CD8-positive, alpha-beta memory T cell (primary cell): ENCODE measurements at regions not wholly inside any gene's neighbourhood (a gene's known extent, or its start where the extent isn't known, plus 50 kb on each side); places are given as distances from the start of the nearest gene placed in this dataset.

ENCODE experiments used
- CTCF ChIA-PET: fragments of 350-600 bp; sonication (Branson Sonifier 250); formaldehyde crosslinking; loops from one replicate; lab custom pipeline; 2021; ENCODE audit warnings: antibody characterized with exemption; lab: Charles Lee
- POLR2A ChIA-PET: fragments of 350-600 bp; sonication (Branson Sonifier 250); formaldehyde crosslinking; loops from one replicate; lab custom pipeline; 2021; ENCODE audit warnings: antibody characterized with exemption; lab: Charles Lee
- DNase-seq, 5 donors: peaks; one replicate each; pipeline versions ENCODE4 v3.0.0 to v3.0.0-alpha.2; 2020 to 2022; ENCODE audit warnings: mixed read lengths in 1 of 5
- H3K27ac ChIP-seq: one replicate; pipeline ENCODE4 v1.7.0; 2013; ENCODE audit warnings: low read depth, mild to moderate bottlenecking, low read length, moderate library complexity
- H3K27me3 ChIP-seq: 2 replicates; pipeline ENCODE4 v1.7.0; 2013; ENCODE audit warnings: low read length, mild to moderate bottlenecking; ENCODE audit not compliant: insufficient read depth, poor library complexity, severe bottlenecking
- H3K36me3 ChIP-seq: 2 replicates; pipeline ENCODE4 v1.7.0; 2013; ENCODE audit warnings: mild to moderate bottlenecking, low read length, moderate library complexity; ENCODE audit not compliant: insufficient read depth
- H3K4me1 ChIP-seq: 2 replicates; pipeline ENCODE4 v1.7.0; 2013; ENCODE audit warnings: mild to moderate bottlenecking, low read length, moderate library complexity; ENCODE audit not compliant: insufficient read depth
- H3K4me3 ChIP-seq: 2 replicates; pipeline ENCODE4 v1.7.0; 2013; ENCODE audit warnings: mild to moderate bottlenecking, low read length
- H3K9me3 ChIP-seq: 2 replicates; pipeline ENCODE4 v1.7.0; 2013; ENCODE audit warnings: mild to moderate bottlenecking, low read length
- H3K27ac Mint-ChIP-seq, 8 donors: one replicate each; pipeline ENCODE4 v1.8.0; 2020 to 2021; ENCODE audit warnings: mixed read lengths in 8 of 8, mild to moderate bottlenecking in 6 of 8, inconsistent platforms in 3 of 8, moderate library complexity in 3 of 8
- H3K27me3 Mint-ChIP-seq, 2 donors: one replicate each; pipeline ENCODE4 v1.8.0; 2020 to 2021; ENCODE audit warnings: mixed read lengths in 2 of 2, mild to moderate bottlenecking in 1 of 2, moderate library complexity in 1 of 2
- H3K36me3 Mint-ChIP-seq, 3 donors: one replicate each; pipeline ENCODE4 v1.8.0; 2020 to 2021; ENCODE audit warnings: mixed read lengths in 3 of 3, inconsistent platforms in 1 of 3, mild to moderate bottlenecking in 1 of 3
- H3K4me1 Mint-ChIP-seq, 3 donors: one replicate each; pipeline ENCODE4 v1.8.0; 2020 to 2021; ENCODE audit warnings: mixed read lengths in 3 of 3, inconsistent platforms in 1 of 3, mild to moderate bottlenecking in 1 of 3
- H3K4me3 Mint-ChIP-seq, 7 donors: one replicate each; pipeline ENCODE4 v1.8.0; 2020 to 2021; ENCODE audit warnings: mixed read lengths in 7 of 7, mild to moderate bottlenecking in 6 of 7, moderate library complexity in 4 of 7, inconsistent platforms in 2 of 7
- H3K9me3 Mint-ChIP-seq, 5 donors: one replicate each; pipeline ENCODE4 v1.8.0; 2020 to 2022; ENCODE audit warnings: mixed read lengths in 5 of 5, mild to moderate bottlenecking in 3 of 5, moderate library complexity in 2 of 5, inconsistent platforms in 1 of 5

DNA sequence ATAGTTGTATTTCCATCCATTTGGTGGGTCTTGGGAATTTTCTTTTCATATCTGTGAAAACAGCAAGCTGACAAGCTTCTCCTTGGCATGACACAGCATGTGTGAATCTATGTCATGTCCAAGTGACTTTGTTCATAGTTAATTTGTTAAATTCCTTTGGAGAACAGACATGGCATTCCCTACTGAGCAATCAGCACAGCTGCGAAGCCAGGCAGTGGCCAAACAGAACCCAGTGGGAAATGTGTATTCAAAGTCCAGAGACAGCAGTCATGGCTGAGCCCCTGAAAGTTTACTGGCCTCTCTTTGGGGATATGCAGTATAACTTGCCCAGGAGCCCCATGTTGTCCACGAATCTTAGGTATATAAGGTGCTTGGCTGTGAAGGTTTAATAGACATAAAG, 474.7 kb downstream of the NKX6-1 start:
- Mint-ChIP-seq H3K4me3 (no peak overlapping the region), H3K27me3 (no peaks in the 10 kb centered on the region), H3K27ac (no peak overlapping the region), H3K36me3 (no peaks in the 10 kb centered on the region), H3K4me1 (no peaks in the 10 kb centered on the region), H3K9me3 (peaks cover 0 to 6% (median 1%) of the 10 kb centered on the region in 5 donors)
- Histone ChIP-seq H3K9me3 (no peaks in the 10 kb centered on the region), H3K27me3 (no peaks in the 10 kb centered on the region), H3K27ac (no peak overlapping the region), H3K4me1 (no peaks in the 10 kb centered on the region), H3K4me3 (no peak overlapping the region), H3K36me3 (no peaks in the 10 kb centered on the region)
- CTCF ChIA-PET: no interaction called here
- POLR2A ChIA-PET: no interaction called here
- DNase-seq: no peak

DNA sequence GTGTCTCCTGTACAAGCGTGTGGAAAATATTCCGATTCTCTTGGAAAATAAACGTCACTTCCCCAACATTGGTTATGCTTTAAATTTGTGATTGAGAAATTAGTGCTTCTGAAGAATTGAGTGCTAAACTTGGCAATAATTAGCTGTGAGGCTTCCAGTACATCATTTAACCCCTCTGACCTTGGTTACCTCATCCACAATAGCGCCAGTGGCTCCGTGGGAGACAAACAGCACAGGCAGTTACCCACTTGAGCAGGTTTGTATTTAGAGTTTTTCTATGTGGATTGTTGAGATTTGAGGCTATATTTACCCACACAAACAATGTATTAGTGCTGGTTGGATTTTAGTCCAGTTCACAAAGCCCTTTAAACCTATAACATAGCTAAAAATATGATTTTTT, 476.5 kb downstream of the NKX6-1 start:
- no peaks in the 10 kb centered on the region for H3K9me3 ChIP-seq
- peaks cover 0 to 9% (median 1%) of the 10 kb centered on the region in 5 donors for H3K9me3 Mint-ChIP-seq
- no peak overlapping the region for H3K27ac ChIP-seq
- ChIA-PET POLR2A (no interaction called here), CTCF (no interaction called here)
- no peaks in the 10 kb centered on the region for H3K27me3 Mint-ChIP-seq
- H3K27ac Mint-ChIP-seq: no peak overlapping the region
- no peak overlapping the region for H3K4me3 Mint-ChIP-seq
- H3K4me3 ChIP-seq: no peak overlapping the region
- no peaks in the 10 kb centered on the region for H3K36me3 ChIP-seq
- no peak for DNase-seq
- H3K36me3 Mint-ChIP-seq: no peaks in the 10 kb centered on the region
- no peaks in the 10 kb centered on the region for H3K4me1 Mint-ChIP-seq
- H3K27me3 ChIP-seq: no peaks in the 10 kb centered on the region
- no peaks in the 10 kb centered on the region for H3K4me1 ChIP-seq

DNA sequence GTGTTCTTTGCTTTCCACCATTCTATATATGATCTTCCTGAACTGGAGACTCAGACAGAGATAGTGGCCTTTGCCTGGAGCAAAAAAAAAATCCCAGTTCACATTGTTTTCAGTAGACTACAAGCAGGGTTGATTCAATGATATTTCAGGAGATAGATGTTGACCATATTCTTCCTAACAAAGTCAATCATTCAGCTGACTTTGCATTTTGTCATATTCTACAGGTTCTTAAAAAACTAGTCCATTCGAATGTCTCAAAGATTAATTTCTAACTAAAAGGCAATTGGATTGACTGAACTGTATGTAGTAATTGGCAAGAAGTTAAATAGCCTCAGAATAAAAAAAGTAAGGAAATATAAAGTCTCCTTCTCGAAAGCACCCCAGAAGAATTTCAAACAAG, 479.5 kb downstream of the NKX6-1 start:
- Histone ChIP-seq H3K36me3 (no peaks in the 10 kb centered on the region), H3K27me3 (no peaks in the 10 kb centered on the region), H3K27ac (no peak overlapping the region), H3K4me3 (no peak overlapping the region), H3K9me3 (no peaks in the 10 kb centered on the region), H3K4me1 (no peaks in the 10 kb centered on the region)
- Mint-ChIP-seq H3K9me3 (peaks cover 0 to 7% (median 0%) of the 10 kb centered on the region in 5 donors), H3K36me3 (no peaks in the 10 kb centered on the region), H3K4me3 (no peak overlapping the region), H3K27ac (no peak overlapping the region), H3K4me1 (no peaks in the 10 kb centered on the region), H3K27me3 (no peaks in the 10 kb centered on the region)
- no peak for DNase-seq
- ChIA-PET CTCF (no interaction called here), POLR2A (no interaction called here)

DNA sequence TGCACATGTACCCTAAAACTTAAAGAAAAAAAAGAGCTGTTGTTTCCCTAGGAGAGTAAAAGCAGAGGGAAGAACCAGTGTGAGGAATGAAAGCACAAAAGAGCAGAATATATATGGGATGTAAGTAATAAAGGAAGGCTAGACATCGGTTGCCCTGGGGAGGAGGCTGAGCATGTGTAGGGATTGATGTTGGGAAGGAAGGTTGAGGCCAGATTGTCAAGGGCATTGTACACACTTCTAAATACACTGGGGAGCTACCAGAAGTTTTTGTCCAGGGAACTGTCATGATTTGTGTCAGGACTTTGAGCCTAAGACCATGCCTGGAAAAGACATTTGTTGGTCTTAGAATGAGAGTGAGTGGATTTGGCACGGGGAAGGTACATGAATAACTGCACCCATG, 467.1 kb downstream of the GPAT3 start:
- Histone ChIP-seq H3K9me3 (no peaks in the 10 kb centered on the region), H3K27me3 (no peaks in the 10 kb centered on the region), H3K36me3 (no peaks in the 10 kb centered on the region), H3K27ac (no peak overlapping the region), H3K4me3 (no peak overlapping the region), H3K4me1 (no peaks in the 10 kb centered on the region)
- Mint-ChIP-seq H3K4me1 (no peaks in the 10 kb centered on the region), H3K9me3 (peaks cover 0 to 4% (median 2%) of the 10 kb centered on the region in 5 donors), H3K36me3 (no peaks in the 10 kb centered on the region), H3K27ac (no peak overlapping the region), H3K27me3 (no peaks in the 10 kb centered on the region), H3K4me3 (no peak overlapping the region)
- POLR2A ChIA-PET: no interaction called here
- CTCF ChIA-PET: no interaction called here
- no peak for DNase-seq

DNA sequence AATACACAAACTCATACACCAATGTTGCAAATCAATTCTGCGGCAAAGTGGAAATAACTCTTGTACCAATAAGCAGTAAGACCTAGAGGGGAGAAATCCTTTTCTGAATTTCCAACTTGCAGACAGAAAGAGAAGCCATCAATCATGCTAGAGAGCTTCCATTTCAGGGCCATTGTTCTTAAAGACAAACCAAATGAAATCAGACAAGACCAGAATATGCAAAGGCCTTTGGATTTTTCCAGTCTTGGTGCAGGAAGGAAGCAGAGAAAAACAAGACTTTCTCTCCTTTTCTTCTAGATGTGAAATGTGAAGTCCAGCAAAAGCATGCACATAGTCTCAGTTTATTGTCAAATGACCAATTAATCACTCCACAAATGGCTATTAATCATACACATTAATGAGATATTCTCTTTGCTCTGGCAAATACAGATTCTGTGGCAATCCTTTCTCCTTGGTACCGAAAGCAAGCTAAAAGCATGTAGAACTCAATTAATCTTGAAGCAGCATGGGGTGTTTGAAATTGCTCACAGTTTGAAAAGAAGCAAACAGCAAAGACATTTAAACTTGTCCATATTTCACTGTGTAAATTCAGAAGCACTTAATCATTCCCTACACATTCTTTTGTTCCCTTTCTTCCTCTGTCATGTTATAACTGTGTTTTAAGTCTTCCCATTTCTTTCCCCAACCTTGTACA, 466.1 kb downstream of the GPAT3 start:
- H3K36me3 ChIP-seq: no peaks in the 10 kb centered on the region
- no peaks in the 10 kb centered on the region for H3K36me3 Mint-ChIP-seq
- H3K4me3 Mint-ChIP-seq: no peak overlapping the region
- no peak overlapping the region for H3K4me3 ChIP-seq
- no peaks in the 10 kb centered on the region for H3K4me1 ChIP-seq
- H3K9me3 Mint-ChIP-seq: peaks cover 0 to 3% (median 2%) of the 10 kb centered on the region in 5 donors
- no peaks in the 10 kb centered on the region for H3K27me3 ChIP-seq
- ChIA-PET POLR2A (no interaction called here), CTCF (no interaction called here)
- H3K4me1 Mint-ChIP-seq: no peaks in the 10 kb centered on the region
- H3K27ac Mint-ChIP-seq: no peak overlapping the region
- no peaks in the 10 kb centered on the region for H3K27me3 Mint-ChIP-seq
- H3K27ac ChIP-seq: no peak overlapping the region
- H3K9me3 ChIP-seq: no peaks in the 10 kb centered on the region
- DNase-seq: no peak

DNA sequence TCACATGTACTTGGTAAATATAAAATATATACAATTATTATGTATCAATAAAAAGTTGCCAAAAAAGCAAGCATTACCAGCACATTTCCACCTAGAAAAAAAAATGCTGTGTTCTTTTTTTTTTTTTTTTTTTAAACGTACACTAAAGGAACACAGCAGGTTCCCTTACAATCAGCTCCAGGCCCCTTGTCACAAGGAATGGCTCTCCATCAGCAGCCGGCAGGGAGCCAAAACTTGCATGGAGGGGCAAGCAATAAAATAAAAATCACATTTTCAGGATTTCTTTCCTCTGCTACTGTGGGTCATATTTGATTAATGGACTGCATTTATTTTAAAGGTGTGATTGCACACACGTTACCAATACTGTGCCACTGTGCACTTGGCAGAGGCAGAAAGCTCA, 460.3 kb downstream of the GPAT3 start:
- Histone ChIP-seq H3K27me3 (no peaks in the 10 kb centered on the region), H3K36me3 (no peaks in the 10 kb centered on the region), H3K4me3 (no peak overlapping the region), H3K27ac (no peak overlapping the region), H3K9me3 (no peaks in the 10 kb centered on the region), H3K4me1 (no peaks in the 10 kb centered on the region)
- H3K9me3 Mint-ChIP-seq: peaks cover 0 to 4% (median 0%) of the 10 kb centered on the region in 5 donors
- no peaks in the 10 kb centered on the region for H3K27me3 Mint-ChIP-seq
- DNase-seq: no peak
- POLR2A ChIA-PET: no interaction called here
- no peak overlapping the region for H3K27ac Mint-ChIP-seq
- no peak overlapping the region for H3K4me3 Mint-ChIP-seq
- no peaks in the 10 kb centered on the region for H3K36me3 Mint-ChIP-seq
- H3K4me1 Mint-ChIP-seq: no peaks in the 10 kb centered on the region
- CTCF ChIA-PET: no interaction called here

DNA sequence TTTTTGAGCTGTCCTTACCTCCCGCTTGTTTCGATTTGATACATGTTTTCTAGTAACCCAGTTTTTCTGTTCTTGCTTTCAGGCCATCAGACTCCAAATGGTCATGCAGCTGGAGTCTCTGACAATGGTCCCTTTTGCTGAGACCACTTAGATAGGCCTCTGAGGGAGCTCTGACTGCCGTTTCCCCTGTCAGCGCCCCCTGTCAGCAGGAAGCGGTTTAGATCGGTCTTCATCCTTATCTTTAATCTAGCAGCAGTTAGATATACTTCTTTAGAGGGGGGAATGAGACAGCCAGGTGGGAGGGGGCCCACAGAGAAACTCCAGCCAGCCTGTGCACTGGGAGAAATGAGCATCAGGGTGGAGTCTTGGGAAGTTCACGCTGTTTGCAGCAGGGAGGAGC, 457.9 kb downstream of the GPAT3 start:
- CTCF ChIA-PET: no interaction called here
- Mint-ChIP-seq H3K36me3 (no peaks in the 10 kb centered on the region), H3K9me3 (peaks cover 0 to 4% (median 0%) of the 10 kb centered on the region in 5 donors), H3K4me1 (no peaks in the 10 kb centered on the region), H3K4me3 (no peak overlapping the region), H3K27me3 (no peaks in the 10 kb centered on the region), H3K27ac (no peak overlapping the region)
- POLR2A ChIA-PET: no interaction called here
- Histone ChIP-seq H3K27ac (no peak overlapping the region), H3K4me1 (no peaks in the 10 kb centered on the region), H3K4me3 (no peak overlapping the region), H3K9me3 (no peaks in the 10 kb centered on the region), H3K27me3 (no peaks in the 10 kb centered on the region), H3K36me3 (no peaks in the 10 kb centered on the region)
- DNase-seq: no peak

DNA sequence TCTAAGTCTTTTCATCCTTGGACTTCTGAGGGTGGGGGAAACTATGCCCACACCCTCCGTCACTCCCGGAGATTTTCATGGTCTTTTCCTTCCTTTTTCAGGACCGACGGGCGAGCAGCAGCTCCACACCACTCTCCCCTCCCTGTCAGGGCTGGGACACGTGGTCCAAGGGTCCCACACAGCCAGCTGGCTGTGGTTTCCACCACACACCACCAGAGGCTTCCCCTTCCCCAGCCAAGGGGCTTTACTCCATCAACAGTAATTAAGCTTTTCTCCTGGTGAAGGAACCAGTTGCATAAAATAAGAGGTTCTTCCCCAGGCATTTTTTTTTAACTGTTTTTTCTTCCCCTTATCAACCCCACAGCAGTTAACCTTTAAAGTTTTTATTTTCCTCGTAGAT, 453.9 kb downstream of the GPAT3 start:
- no peak for DNase-seq
- CTCF ChIA-PET: no interaction called here
- Mint-ChIP-seq H3K27me3 (no peaks in the 10 kb centered on the region), H3K36me3 (no peaks in the 10 kb centered on the region), H3K4me1 (no peaks in the 10 kb centered on the region), H3K27ac (no peak overlapping the region), H3K9me3 (peaks cover 0 to 8% (median 0%) of the 10 kb centered on the region in 5 donors), H3K4me3 (no peak overlapping the region)
- Histone ChIP-seq H3K36me3 (no peaks in the 10 kb centered on the region), H3K4me1 (no peaks in the 10 kb centered on the region), H3K27ac (no peak overlapping the region), H3K9me3 (no peaks in the 10 kb centered on the region), H3K4me3 (no peak overlapping the region), H3K27me3 (no peaks in the 10 kb centered on the region)
- POLR2A ChIA-PET: no interaction called here
